ENCODE measurements at regions not wholly inside any gene's neighbourhood (a gene's known extent, or its start where the extent isn't known, plus 50 kb on each side); places are given as distances from the start of the nearest gene placed in this dataset.

- ATAC-seq (no peak), DNase-seq (no peak)
- intact Hi-C loops (cut with DNase I, micrococcal nuclease), result no loop called here
- Histone ChIP-seq H3K4me1 (ENCODE audit: low read depth) (no peaks in the 10 kb centered on the region), H3K36me3 (ENCODE audit: low read depth) (no peaks in the 10 kb centered on the region), H3K4me3 (no peak overlapping the region), H3K9me3 (no peaks in the 10 kb centered on the region)
- TF ChIP-seq CTCF (IDR thresholded peaks at IDR 0.05), result no peak
Measured at GRCh38 chr13:90968166-90968904, 379.2 kb upstream of the MIR17HG start.

- no peak for ATAC-seq
- no peak for TF ChIP-seq CTCF (IDR thresholded peaks at IDR 0.05)
- H3K9me3 ChIP-seq, result no peaks in the 10 kb centered on the region
- no peak overlapping the region for H3K4me3 ChIP-seq
- H3K4me1 ChIP-seq (ENCODE audit: low read depth), result no peaks in the 10 kb centered on the region
- intact Hi-C loops (cut with DNase I, micrococcal nuclease), result no loop called here
- no peak for DNase-seq
- no peaks in the 10 kb centered on the region for H3K36me3 ChIP-seq (ENCODE audit: low read depth)
Measured at GRCh38 chr13:90974249-90974975, 373.1 kb upstream of the MIR17HG start.

GRCh38 chr13:90979059-90979458 is 368.4 kb upstream of the MIR17HG start:
- TF ChIP-seq CTCF (IDR thresholded peaks at IDR 0.05), result no peak
- no peak overlapping the region for H3K4me3 ChIP-seq
- H3K36me3 ChIP-seq (ENCODE audit: low read depth), result no peaks in the 10 kb centered on the region
- ATAC-seq (no peak), DNase-seq (no peak)
- H3K4me1 ChIP-seq (ENCODE audit: low read depth), result no peaks in the 10 kb centered on the region
- H3K9me3 ChIP-seq, result no peaks in the 10 kb centered on the region
- intact Hi-C loops (cut with DNase I, micrococcal nuclease), result no loop called here

GRCh38 chr13:90984756-90985155 is 362.7 kb upstream of the MIR17HG start:
- no peaks in the 10 kb centered on the region for H3K9me3 ChIP-seq
- H3K36me3 ChIP-seq (ENCODE audit: low read depth), result no peaks in the 10 kb centered on the region
- H3K4me1 ChIP-seq (ENCODE audit: low read depth), result no peaks in the 10 kb centered on the region
- ATAC-seq, result no peak
- H3K4me3 ChIP-seq, result no peak overlapping the region
- DNase-seq, result no peak
- no peak for TF ChIP-seq CTCF (IDR thresholded peaks at IDR 0.05)
- intact Hi-C loops (cut with DNase I, micrococcal nuclease), result no loop called here

- H3K4me3 ChIP-seq, result no peak overlapping the region
- no peaks in the 10 kb centered on the region for H3K36me3 ChIP-seq (ENCODE audit: low read depth)
- ATAC-seq (no peak), DNase-seq (no peak)
- intact Hi-C loops (cut with DNase I, micrococcal nuclease), result no loop called here
- no peak for TF ChIP-seq CTCF (IDR thresholded peaks at IDR 0.05)
- no peaks in the 10 kb centered on the region for H3K4me1 ChIP-seq (ENCODE audit: low read depth)
- no peaks in the 10 kb centered on the region for H3K9me3 ChIP-seq
Measured at GRCh38 chr13:90995001-90995400, 352.5 kb upstream of the MIR17HG start.
